Type B pancreatic cell (in vitro differentiated cells): ENCODE measurements at regions not wholly inside any gene's neighbourhood (a gene's known extent, or its start where the extent isn't known, plus 50 kb on each side); places are given as distances from the start of the nearest gene placed in this dataset.

Source experiments
- DNase-seq: peaks from one replicate; pipeline ENCODE4 v3.0.0; 2021; ENCODE audit warnings: mixed read lengths; ENCODE audit not compliant: unreplicated experiment; ENCODE audit errors: extremely low spot score
- H3K27ac Mint-ChIP-seq: 2 replicates; pipeline ENCODE4 v1.8.0; 2021; ENCODE audit warnings: mild to moderate bottlenecking, mixed read lengths
- H3K27me3 Mint-ChIP-seq: 2 replicates; pipeline ENCODE4 v1.8.0; 2021; ENCODE audit warnings: mixed read lengths
- H3K36me3 Mint-ChIP-seq: 2 replicates; pipeline ENCODE4 v1.8.0; 2021; ENCODE audit warnings: mixed read lengths
- H3K4me1 Mint-ChIP-seq: one replicate; pipeline ENCODE4 v1.8.0; 2021; ENCODE audit warnings: mixed read lengths; ENCODE audit not compliant: unreplicated experiment
- H3K4me3 Mint-ChIP-seq: 2 replicates; pipeline ENCODE4 v1.8.0; 2021; ENCODE audit warnings: mild to moderate bottlenecking, mixed read lengths
- H3K9me3 Mint-ChIP-seq: 2 replicates; pipeline ENCODE4 v1.8.0; 2021; ENCODE audit warnings: mixed read lengths
- CTCF ChIP-seq: fragments of 200-600 bp; sonication (generic); conservative IDR thresholded peaks from 2 replicates; pipeline ENCODE4 v1.5.0; 2021; ENCODE audit warnings: antibody characterized with exemption, mild to moderate bottlenecking

GRCh38 chr16:9395958-9396359 is 304.5 kb downstream of the HAPSTR1 start:
- DNase-seq = no peak
- H3K27me3 Mint-ChIP-seq = peaks cover 35% of the 10 kb centered on the region
- TF ChIP-seq CTCF = no peak
- no peaks in the 10 kb centered on the region for H3K36me3 Mint-ChIP-seq
- H3K4me1 Mint-ChIP-seq = peaks cover 9% of the 10 kb centered on the region
- no peak overlapping the region for H3K4me3 Mint-ChIP-seq
- peaks cover 4% of the 10 kb centered on the region for H3K9me3 Mint-ChIP-seq
- no peak overlapping the region for H3K27ac Mint-ChIP-seq

GRCh38 chr16:9399573-9399972 is 308.1 kb downstream of the HAPSTR1 start:
- H3K4me1 Mint-ChIP-seq = peaks cover 9% of the 10 kb centered on the region
- no peak for DNase-seq
- TF ChIP-seq CTCF = no peak
- peaks cover 37% of the 10 kb centered on the region for H3K27me3 Mint-ChIP-seq
- peaks cover 4% of the 10 kb centered on the region for H3K9me3 Mint-ChIP-seq
- no peaks in the 10 kb centered on the region for H3K36me3 Mint-ChIP-seq
- H3K27ac Mint-ChIP-seq = no peak overlapping the region
- H3K4me3 Mint-ChIP-seq = no peak overlapping the region

- Mint-ChIP-seq H3K4me1 (peaks cover 2% of the 10 kb centered on the region), H3K27ac (no peak overlapping the region), H3K9me3 (peaks cover 4% of the 10 kb centered on the region), H3K36me3 (no peaks in the 10 kb centered on the region), H3K4me3 (no peak overlapping the region), H3K27me3 (peaks cover 29% of the 10 kb centered on the region)
- no peak for DNase-seq
- no peak for TF ChIP-seq CTCF
These were observed 309.7 kb downstream of the HAPSTR1 start for GRCh38 chr16:9401173-9401572.

- no peak for TF ChIP-seq CTCF
- H3K9me3 Mint-ChIP-seq = peaks cover 4% of the 10 kb centered on the region
- no peak for DNase-seq
- no peaks in the 10 kb centered on the region for H3K36me3 Mint-ChIP-seq
- H3K27ac Mint-ChIP-seq = no peak overlapping the region
- peaks cover 21% of the 10 kb centered on the region for H3K27me3 Mint-ChIP-seq
- no peak overlapping the region for H3K4me3 Mint-ChIP-seq
- peaks cover 5% of the 10 kb centered on the region for H3K4me1 Mint-ChIP-seq
These were observed 310.9 kb downstream of the HAPSTR1 start for GRCh38 chr16:9402293-9402860.

GRCh38 chr16:9404811-9405210 is 313.4 kb downstream of the HAPSTR1 start:
- peaks cover 22% of the 10 kb centered on the region for H3K4me1 Mint-ChIP-seq
- H3K36me3 Mint-ChIP-seq = no peaks in the 10 kb centered on the region
- no peak overlapping the region for H3K27ac Mint-ChIP-seq
- H3K4me3 Mint-ChIP-seq = no peak overlapping the region
- TF ChIP-seq CTCF = no peak
- peaks cover 23% of the 10 kb centered on the region for H3K27me3 Mint-ChIP-seq
- no peak for DNase-seq
- no peaks in the 10 kb centered on the region for H3K9me3 Mint-ChIP-seq
